T-cell (primary cell): ENCODE measurements at regions not wholly inside any gene's neighbourhood (a gene's known extent, or its start where the extent isn't known, plus 50 kb on each side); places are given as distances from the start of the nearest gene placed in this dataset.

ENCODE experiments used
- ATAC-seq, 4 experiments: fragments of 200-7000 bp in 3 of 4; fragments of 150-1000 bp in 1 of 4; cut with Tn5 transposase; replicated peaks in 1 of 4; 1 replicate in 3 of 4; 2 replicates in 1 of 4; pipeline ENCODE4 v1.10.0; 2021; ENCODE audit warnings: moderate library complexity in 3 of 4, mild to moderate bottlenecking in 2 of 4, moderate number of reproducible peaks in 1 of 4
- CTCF ChIA-PET, 2 donors: fragments of 300-600 bp; sonication (Branson Sonifier 250); formaldehyde crosslinking; loops; one replicate each; lab custom pipeline; 2022; ENCODE audit warnings: antibody characterized with exemption in 2 of 2; lab: Charles Lee
- POLR2A ChIA-PET, 2 donors: fragments of 300-600 bp; sonication (Branson Sonifier 250); formaldehyde crosslinking; loops; one replicate each; lab custom pipeline; 2022; ENCODE audit warnings: antibody characterized with exemption in 2 of 2; lab: Charles Lee
- DNase-seq, 35 experiments: peaks; one replicate each; pipeline versions ENCODE4 v3.0.0 to v3.0.0-alpha.2; 2013 to 2023
- H3K27ac ChIP-seq: one replicate; pipeline ENCODE4 v1.5.1; 2013; ENCODE audit warnings: low read length
- H3K27me3 ChIP-seq, 2 experiments: replicated peaks in 1 of 2; 1 replicate in 1 of 2; 2 replicates in 1 of 2; pipeline versions ENCODE4 v1.6.1 to v1.7.0; 2013; ENCODE audit warnings: low read length in 1 of 2, mixed read lengths in 1 of 2; ENCODE audit not compliant: control insufficient read depth in 2 of 2, insufficient read depth in 2 of 2; ENCODE audit errors: extremely low read depth in 1 of 2
- H3K36me3 ChIP-seq, 2 donors: 1 replicate in 1 of 2; 2 replicates in 1 of 2; pipeline versions ENCODE4 v1.6.1 to v1.7.0; 2013; ENCODE audit warnings: low read length in 1 of 2; ENCODE audit not compliant: control insufficient read depth in 2 of 2, insufficient read depth in 1 of 2; ENCODE audit errors: extremely low read depth in 1 of 2
- H3K4me1 ChIP-seq, 2 experiments: 1 replicate in 1 of 2; 2 replicates in 1 of 2; pipeline versions ENCODE4 v1.6.1 to v1.7.0; 2013; ENCODE audit warnings: low read length in 2 of 2, mixed read lengths in 1 of 2; ENCODE audit not compliant: insufficient read depth in 2 of 2, control insufficient read depth in 1 of 2; ENCODE audit errors: extremely low read depth in 1 of 2
- H3K4me3 ChIP-seq, 2 donors: 1 replicate in 1 of 2; 2 replicates in 1 of 2; pipeline versions ENCODE4 v1.5.1 to v1.7.0; 2013; ENCODE audit warnings: mild to moderate bottlenecking in 2 of 2, low read length in 1 of 2, moderate library complexity in 1 of 2; ENCODE audit not compliant: control insufficient read depth in 1 of 2; ENCODE audit errors: extremely low read depth in 1 of 2
- H3K9me3 ChIP-seq: 2 replicates; pipeline ENCODE4 v1.7.0; 2013
- H3K27ac Mint-ChIP-seq, 2 donors: one replicate each; pipeline ENCODE4 v1.8.0; 2020 to 2021; ENCODE audit warnings: mild to moderate bottlenecking in 2 of 2, mixed read lengths in 2 of 2
- H3K27me3 Mint-ChIP-seq, 2 donors: one replicate each; pipeline ENCODE4 v1.8.0; 2021 to 2022; ENCODE audit warnings: mixed read lengths in 2 of 2
- H3K36me3 Mint-ChIP-seq: one replicate; pipeline ENCODE4 v1.8.0; 2021; ENCODE audit warnings: mixed read lengths
- H3K4me1 Mint-ChIP-seq, 3 donors: one replicate each; pipeline ENCODE4 v1.8.0; 2020 to 2022; ENCODE audit warnings: mixed read lengths in 3 of 3, mild to moderate bottlenecking in 1 of 3
- H3K4me3 Mint-ChIP-seq, 3 donors: one replicate each; pipeline ENCODE4 v1.8.0; 2020 to 2022; ENCODE audit warnings: mild to moderate bottlenecking in 3 of 3, mixed read lengths in 3 of 3, moderate library complexity in 3 of 3
- H3K9me3 Mint-ChIP-seq, 3 donors: one replicate each; pipeline ENCODE4 v1.8.0; 2020 to 2022; ENCODE audit warnings: mixed read lengths in 3 of 3
- WGBS: methylation state at CpG from one replicate; pipeline ENCODE4 v1.1.5; 2013; ENCODE audit warnings: missing lambda C conversion rate; ENCODE audit not compliant: insufficient coverage; 5-methylcytosine and 5-hydroxymethylcytosine counted together

DNA sequence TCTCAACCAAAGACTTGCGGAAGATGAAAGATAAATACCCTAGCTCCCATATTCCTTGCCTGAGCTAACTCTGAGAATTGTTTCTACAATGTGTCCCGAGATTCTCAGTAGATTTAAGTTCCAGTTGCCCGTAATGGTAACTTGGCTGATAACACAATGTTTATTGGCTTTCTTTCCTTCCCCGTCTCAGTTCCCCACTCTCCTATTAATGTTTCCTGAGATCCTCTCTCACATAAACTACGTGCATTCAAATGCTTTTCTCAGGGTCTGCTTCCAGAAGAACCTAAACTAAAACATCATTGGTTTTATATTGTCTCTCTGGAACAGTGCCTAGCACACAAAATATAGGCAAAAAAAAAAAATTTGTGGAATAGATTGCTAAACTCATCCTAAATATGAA is 794.2 kb upstream of the ADGRL2 start:
- Histone ChIP-seq H3K4me3 (no peak overlapping the region), H3K36me3 (no peaks in the 10 kb centered on the region), H3K27ac (no peak overlapping the region), H3K27me3 (no peaks in the 10 kb centered on the region), H3K9me3 (no peaks in the 10 kb centered on the region), H3K4me1 (no peaks in the 10 kb centered on the region)
- H3K9me3 Mint-ChIP-seq = peaks cover 3 to 27% (median 11%) of the 10 kb centered on the region in 3 donors
- H3K4me1 Mint-ChIP-seq = no peaks in the 10 kb centered on the region
- H3K27ac Mint-ChIP-seq = no peak overlapping the region
- 77% methylated on average over 5 of the region's 5 CpGs for WGBS
- DNase-seq (no peak), ATAC-seq (no peak)
- H3K27me3 Mint-ChIP-seq = no peaks in the 10 kb centered on the region
- no peaks in the 10 kb centered on the region for H3K36me3 Mint-ChIP-seq
- POLR2A ChIA-PET = interaction anchor here in 1 of 2 donors (1.0 kb wide), 1 partner anchor 9 kb away, joined by 7 read pairs; no protein-coding TSS in a partner anchor
- H3K4me3 Mint-ChIP-seq = no peak overlapping the region
- CTCF ChIA-PET = interaction anchor here in 1 of 2 donors (0.7 kb wide), 1 partner anchor 448 kb away, joined by 3 read pairs; no protein-coding TSS in a partner anchor

DNA sequence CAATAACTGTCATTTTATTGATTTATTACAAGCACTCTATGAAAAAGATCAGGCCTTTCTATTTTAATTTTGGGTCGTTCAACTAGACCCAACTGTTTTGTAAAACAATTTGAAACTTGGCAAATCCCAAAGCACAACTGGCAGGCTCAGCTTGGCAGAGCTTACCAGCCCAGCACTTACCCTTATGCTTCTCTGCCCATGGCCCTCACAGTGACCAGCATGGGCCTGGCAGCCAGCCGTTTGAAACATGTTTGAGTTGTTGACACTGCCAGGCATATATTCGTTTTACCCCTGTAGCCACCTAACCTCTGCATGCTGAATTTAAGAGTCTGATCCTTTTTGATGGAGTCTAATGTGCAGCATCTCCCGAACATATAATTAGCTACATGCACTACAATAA is 796.7 kb upstream of the ADGRL2 start:
- Histone ChIP-seq H3K4me3 (no peak overlapping the region), H3K36me3 (no peaks in the 10 kb centered on the region), H3K9me3 (no peaks in the 10 kb centered on the region), H3K27ac (no peak overlapping the region), H3K4me1 (no peaks in the 10 kb centered on the region), H3K27me3 (no peaks in the 10 kb centered on the region)
- Mint-ChIP-seq H3K4me3 (no peak overlapping the region), H3K9me3 (peaks cover 3 to 26% (median 11%) of the 10 kb centered on the region in 3 donors), H3K27me3 (no peaks in the 10 kb centered on the region), H3K36me3 (no peaks in the 10 kb centered on the region), H3K27ac (no peak overlapping the region), H3K4me1 (no peaks in the 10 kb centered on the region)
- ChIA-PET CTCF (no interaction called here), POLR2A (no interaction called here)
- DNase-seq (no peak), ATAC-seq (no peak)
- 65% methylated on average over 2 of the region's 4 CpGs for WGBS

DNA sequence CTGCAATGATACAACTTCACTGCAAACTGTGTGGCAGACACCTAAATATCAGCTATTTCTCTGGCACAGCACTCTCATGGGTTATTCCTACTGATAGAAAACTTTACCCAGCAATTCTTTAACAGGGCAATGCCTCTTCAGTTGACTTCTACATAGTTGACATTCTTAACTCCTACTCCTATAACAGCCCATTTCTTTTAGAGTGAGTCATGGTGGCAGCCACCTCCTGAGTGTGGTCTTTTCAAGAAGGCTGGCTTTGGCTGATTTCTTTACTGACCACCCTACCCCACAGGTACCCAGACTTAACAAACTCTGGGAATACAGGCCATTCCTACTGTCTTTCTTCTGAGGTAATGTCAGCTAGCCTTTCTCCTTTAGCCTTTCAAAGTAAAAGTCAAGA is 805.8 kb upstream of the ADGRL2 start:
- peaks cover 6 to 16% (median 15%) of the 10 kb centered on the region in 3 donors for H3K9me3 Mint-ChIP-seq
- no peaks in the 10 kb centered on the region for H3K36me3 ChIP-seq

DNA sequence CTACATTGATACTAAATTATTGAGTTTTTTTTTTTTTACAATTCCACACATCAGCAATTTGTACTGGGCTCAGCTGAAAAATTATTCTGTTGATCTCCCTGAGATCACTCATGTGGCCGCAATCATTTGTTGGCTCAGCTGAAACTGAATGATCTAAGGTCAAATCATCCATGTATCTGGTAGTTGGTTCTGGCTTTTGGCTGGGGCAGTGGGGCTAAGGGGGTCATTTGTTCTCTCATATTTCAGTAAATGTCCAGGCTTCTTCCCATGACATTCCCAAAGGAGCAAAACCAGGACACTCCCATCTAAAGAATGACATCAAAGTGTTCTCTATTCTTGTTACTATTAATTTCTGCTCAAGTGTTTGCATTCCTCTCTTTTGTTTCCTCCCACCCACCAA is 806.7 kb upstream of the ADGRL2 start:
- no peaks in the 10 kb centered on the region for H3K27me3 Mint-ChIP-seq
- peaks cover 6 to 21% (median 17%) of the 10 kb centered on the region in 3 donors for H3K9me3 Mint-ChIP-seq
- no peaks in the 10 kb centered on the region for H3K4me1 Mint-ChIP-seq
- POLR2A ChIA-PET = no interaction called here
- H3K36me3 Mint-ChIP-seq = no peaks in the 10 kb centered on the region
- no peaks in the 10 kb centered on the region for H3K36me3 ChIP-seq
- CTCF ChIA-PET = no interaction called here
- H3K4me3 ChIP-seq = no peak overlapping the region
- DNase-seq (no peak), ATAC-seq (no peak)
- H3K4me1 ChIP-seq = no peaks in the 10 kb centered on the region
- no CpG with 5 or more reads among the region's 1 CpG for WGBS
- H3K27ac Mint-ChIP-seq = no peak overlapping the region
- no peak overlapping the region for H3K27ac ChIP-seq
- H3K9me3 ChIP-seq = no peaks in the 10 kb centered on the region
- H3K4me3 Mint-ChIP-seq = no peak overlapping the region
- H3K27me3 ChIP-seq = no peaks in the 10 kb centered on the region

More for the DNA sequence above, 805.8 kb upstream of the ADGRL2 start:
- Mint-ChIP-seq H3K4me1 (no peaks in the 10 kb centered on the region), H3K27ac (no peak overlapping the region), H3K27me3 (no peaks in the 10 kb centered on the region), H3K4me3 (no peak overlapping the region), H3K36me3 (no peaks in the 10 kb centered on the region)
- Histone ChIP-seq H3K27ac (no peak overlapping the region), H3K9me3 (no peaks in the 10 kb centered on the region), H3K27me3 (no peaks in the 10 kb centered on the region), H3K4me1 (no peaks in the 10 kb centered on the region), H3K4me3 (no peak overlapping the region)
- no peak for DNase-seq
- CTCF ChIA-PET = no interaction called here
- POLR2A ChIA-PET = no interaction called here
- no peak for ATAC-seq

DNA sequence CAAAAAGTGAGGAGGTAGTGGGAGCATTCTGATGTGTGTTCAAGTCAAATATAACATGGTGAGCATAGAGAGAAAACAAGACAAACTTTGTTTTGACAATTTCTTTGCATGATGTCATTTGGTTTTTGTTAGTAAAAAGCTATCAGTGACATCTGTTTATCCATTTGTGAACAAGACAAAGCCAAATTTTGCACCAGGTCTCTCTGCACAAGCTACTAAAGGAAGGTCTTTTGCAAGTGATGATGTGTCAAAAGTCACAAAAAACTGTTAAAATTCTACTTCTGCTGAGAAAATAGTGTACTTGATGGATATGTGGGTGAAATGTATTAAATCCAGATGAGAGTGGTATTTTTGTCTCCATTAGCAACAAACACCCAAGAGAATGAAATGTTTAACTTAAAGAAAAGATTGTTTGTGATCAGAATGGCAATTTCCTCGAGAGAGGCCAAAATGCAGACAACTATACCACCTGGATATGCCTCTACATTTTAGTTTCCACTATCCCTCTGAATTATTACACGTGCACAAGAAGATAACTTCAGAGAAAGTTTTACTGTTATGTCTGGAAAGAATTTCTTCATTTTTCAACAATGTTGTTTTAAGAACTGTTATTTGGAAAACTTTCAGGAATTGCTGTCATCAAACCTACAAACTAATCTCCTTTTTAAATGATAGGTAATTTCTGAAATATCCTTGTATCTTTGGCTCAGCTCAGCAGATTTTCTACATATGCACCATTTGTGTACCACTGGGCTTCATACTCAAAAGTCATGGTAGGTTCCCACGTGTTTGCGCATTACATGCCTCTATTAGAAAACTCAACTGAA is 807.4 kb upstream of the ADGRL2 start:
- no peaks in the 10 kb centered on the region for H3K27me3 Mint-ChIP-seq

DNA sequence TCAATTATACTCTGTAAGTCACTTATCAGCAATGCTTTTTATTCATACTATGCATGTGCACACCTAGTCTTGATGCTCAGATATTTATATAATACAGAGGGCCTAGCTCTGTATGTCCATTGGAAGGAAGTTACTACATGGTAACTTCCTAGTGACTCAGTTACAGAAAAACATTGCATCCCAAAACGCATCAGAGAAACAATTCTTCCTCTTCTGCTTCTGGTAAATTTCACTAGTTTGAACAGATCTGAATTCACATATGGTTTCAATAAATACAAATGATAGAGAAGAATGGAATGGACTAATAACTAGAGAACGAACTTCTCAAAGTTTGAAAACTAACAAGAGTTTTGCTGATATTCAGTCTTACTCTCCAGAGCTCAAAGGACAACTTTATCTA is 811.3 kb upstream of the ADGRL2 start:
- WGBS = 33% methylated on average over 1 of the region's 2 CpGs
- no peaks in the 10 kb centered on the region for H3K4me1 Mint-ChIP-seq
- peaks cover 8 to 13% (median 13%) of the 10 kb centered on the region in 3 donors for H3K9me3 Mint-ChIP-seq
- no peak overlapping the region for H3K4me3 Mint-ChIP-seq
- Histone ChIP-seq H3K36me3 (no peaks in the 10 kb centered on the region), H3K4me3 (no peak overlapping the region), H3K27me3 (no peaks in the 10 kb centered on the region), H3K4me1 (no peaks in the 10 kb centered on the region), H3K27ac (no peak overlapping the region), H3K9me3 (no peaks in the 10 kb centered on the region)
- ChIA-PET CTCF (no interaction called here), POLR2A (no interaction called here)
- H3K27ac Mint-ChIP-seq = no peak overlapping the region
- no peaks in the 10 kb centered on the region for H3K36me3 Mint-ChIP-seq
- H3K27me3 Mint-ChIP-seq = no peaks in the 10 kb centered on the region
- DNase-seq (no peak), ATAC-seq (no peak)

More for the DNA sequence above, 807.4 kb upstream of the ADGRL2 start:
- ChIA-PET POLR2A (no interaction called here), CTCF (no interaction called here)
- no peak overlapping the region for H3K27ac Mint-ChIP-seq
- no peaks in the 10 kb centered on the region for H3K4me1 ChIP-seq
- no CpG with 5 or more reads among the region's 4 CpGs for WGBS
- peaks cover 6 to 21% (median 17%) of the 10 kb centered on the region in 3 donors for H3K9me3 Mint-ChIP-seq
- H3K4me3 Mint-ChIP-seq = no peak overlapping the region
- no peaks in the 10 kb centered on the region for H3K9me3 ChIP-seq
- ATAC-seq (no peak), DNase-seq (no peak)
- H3K4me1 Mint-ChIP-seq = no peaks in the 10 kb centered on the region
- no peaks in the 10 kb centered on the region for H3K36me3 Mint-ChIP-seq
- H3K4me3 ChIP-seq = no peak overlapping the region
- H3K27ac ChIP-seq = no peak overlapping the region
- no peaks in the 10 kb centered on the region for H3K27me3 ChIP-seq
- no peaks in the 10 kb centered on the region for H3K36me3 ChIP-seq
